ENCODE measurements at regions not wholly inside any gene's neighbourhood (a gene's known extent, or its start where the extent isn't known, plus 50 kb on each side); places are given as distances from the start of the nearest gene placed in this dataset.

DNA sequence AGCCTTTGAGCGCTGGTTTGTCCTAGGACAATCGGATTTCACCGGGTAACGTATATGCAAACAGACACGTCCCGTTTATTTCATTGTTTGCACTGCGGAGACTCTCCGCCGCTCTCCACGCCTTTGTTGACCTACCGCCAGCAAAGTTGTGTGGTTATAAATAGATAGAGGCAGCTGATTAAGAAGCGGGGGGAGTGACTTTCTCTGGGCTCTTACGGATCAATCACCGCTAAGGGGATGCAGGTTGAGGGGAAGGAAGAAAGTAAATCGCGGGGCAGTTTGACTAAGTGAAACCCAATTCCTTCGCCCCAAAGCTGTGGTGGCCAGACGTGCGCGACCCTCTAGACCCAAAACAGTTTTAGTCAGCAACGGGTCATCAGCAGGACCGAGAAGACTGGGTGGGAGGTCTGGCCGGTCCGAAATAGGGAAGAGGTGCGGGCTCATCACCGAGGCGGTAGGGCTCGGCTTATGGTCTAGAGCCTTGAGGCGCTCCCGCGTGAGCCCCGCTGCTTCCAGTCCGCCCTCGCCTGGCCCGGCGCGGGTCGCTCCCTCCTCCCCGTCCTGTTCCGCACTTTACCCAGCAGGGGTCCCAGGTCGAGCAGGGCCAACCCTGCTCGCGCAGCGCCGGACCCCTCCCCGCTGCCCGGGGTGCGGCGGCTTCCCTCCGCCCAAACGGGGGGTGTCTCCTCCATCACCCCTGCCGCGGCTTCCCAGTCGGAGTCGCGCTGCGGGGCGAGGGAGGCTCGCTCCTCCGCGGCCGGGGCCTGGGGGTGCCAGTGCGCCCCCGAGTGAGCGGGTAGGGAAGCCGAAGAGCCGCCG lies 120.8 kb upstream of the RRP15 start:
- H3K4me2 ChIP-seq (ENCODE audit: low read depth, low read length, poor library complexity, severe bottlenecking), result no peak overlapping the region
- no peaks in the 10 kb centered on the region for H4K20me1 ChIP-seq (ENCODE audit: low read depth, low read length)
- H3K4me3 ChIP-seq (ENCODE audit: insufficient read depth, low read length, poor library complexity, severe bottlenecking), result no peak overlapping the region
- H3K27me3 ChIP-seq (ENCODE audit: low read length), result no peaks in the 10 kb centered on the region
- H3K79me2 ChIP-seq (ENCODE audit: insufficient read depth, low read length), result no peaks in the 10 kb centered on the region
- no peaks in the 10 kb centered on the region for H3K9me3 ChIP-seq (ENCODE audit: insufficient read depth, low read length)
- no peak overlapping the region for H3K27ac ChIP-seq (ENCODE audit: low read depth, low read length)
- H3F3A ChIP-seq (ENCODE audit: insufficient read depth), result no peaks in the 10 kb centered on the region
- no peak overlapping the region for H2AFZ ChIP-seq (ENCODE audit: low read depth, low read length, severe bottlenecking)
- no peak overlapping the region for H3K9ac ChIP-seq (ENCODE audit: low read length)
- H3K9me2 ChIP-seq (replicated peaks; ENCODE audit: insufficient read depth, low read length), result no peaks in the 10 kb centered on the region
- TF ChIP-seq CTCF (IDR thresholded peaks at IDR 0.05; ENCODE audit: insufficient read depth, low read length, poor library complexity, severe bottlenecking), result no peak
- no peak for TF ChIP-seq EZH2phosphoT487 (conservative IDR thresholded peaks at IDR 0.05; ENCODE audit: low read length)
- H3K36me3 ChIP-seq (ENCODE audit: low read length), result no peaks in the 10 kb centered on the region

DNA sequence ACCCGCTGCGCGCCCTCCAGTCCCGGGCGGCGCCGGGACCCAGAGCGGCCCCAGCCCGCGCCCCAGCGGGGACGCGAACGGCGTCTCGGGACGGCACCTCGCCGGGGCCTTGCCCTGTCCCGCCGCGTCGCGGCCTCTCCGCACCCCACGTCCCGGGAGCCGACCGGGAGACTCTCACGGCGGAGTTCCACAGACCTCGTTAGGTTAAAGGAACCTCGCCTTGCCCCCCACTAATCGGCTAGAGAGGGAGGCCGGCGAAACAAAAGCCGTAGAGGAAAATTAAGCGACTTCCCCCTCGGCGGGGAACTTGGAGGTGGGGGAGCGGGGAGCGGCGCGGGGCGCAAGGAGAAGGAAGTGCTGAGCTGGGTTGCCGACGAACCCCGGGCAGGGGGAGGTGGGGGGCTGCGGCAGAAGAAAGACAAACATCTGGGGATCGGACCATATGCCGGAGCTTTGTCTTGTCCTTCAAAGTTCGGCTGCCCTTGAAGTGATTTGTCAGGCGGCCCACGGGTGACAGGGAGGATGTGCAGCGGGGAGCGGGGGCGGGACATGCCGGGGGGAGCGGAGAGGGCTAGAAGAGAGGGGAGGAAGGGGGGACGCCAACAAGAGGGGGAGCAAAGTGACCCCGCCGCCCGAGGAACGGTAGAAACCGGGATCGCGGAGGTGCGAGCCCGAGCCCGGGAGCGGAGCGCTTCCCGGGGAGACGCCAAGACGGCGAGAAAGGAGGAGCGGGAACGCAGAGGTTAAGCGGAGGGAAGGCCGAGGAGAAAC lies 120.0 kb upstream of the RRP15 start:
- Histone ChIP-seq H3K27ac (ENCODE audit: low read depth, low read length) (no peak overlapping the region), H2AFZ (ENCODE audit: low read depth, low read length, severe bottlenecking) (no peak overlapping the region), H3K4me3 (ENCODE audit: insufficient read depth, low read length, poor library complexity, severe bottlenecking) (no peak overlapping the region), H3K79me2 (ENCODE audit: insufficient read depth, low read length) (no peaks in the 10 kb centered on the region), H3K9ac (ENCODE audit: low read length) (no peak overlapping the region), H4K20me1 (ENCODE audit: low read depth, low read length) (no peaks in the 10 kb centered on the region), H3K9me2 (replicated peaks; ENCODE audit: insufficient read depth, low read length) (no peaks in the 10 kb centered on the region), H3K36me3 (ENCODE audit: low read length) (no peaks in the 10 kb centered on the region), H3F3A (ENCODE audit: insufficient read depth) (no peaks in the 10 kb centered on the region), H3K4me2 (ENCODE audit: low read depth, low read length, poor library complexity, severe bottlenecking) (no peak overlapping the region), H3K27me3 (ENCODE audit: low read length) (no peaks in the 10 kb centered on the region), H3K9me3 (ENCODE audit: insufficient read depth, low read length) (no peaks in the 10 kb centered on the region)
- TF ChIP-seq CTCF (IDR thresholded peaks at IDR 0.05; ENCODE audit: insufficient read depth, low read length, poor library complexity, severe bottlenecking) (no peak), EZH2phosphoT487 (conservative IDR thresholded peaks at IDR 0.05; ENCODE audit: low read length) (no peak)

GRCh38 chr1:218165701-218166114 lies 119.4 kb upstream of the RRP15 start:
- Histone ChIP-seq H3K9me3 (ENCODE audit: insufficient read depth, low read length) (no peaks in the 10 kb centered on the region), H3K27me3 (ENCODE audit: low read length) (no peaks in the 10 kb centered on the region), H3K79me2 (ENCODE audit: insufficient read depth, low read length) (no peaks in the 10 kb centered on the region), H3K4me3 (ENCODE audit: insufficient read depth, low read length, poor library complexity, severe bottlenecking) (no peak overlapping the region), H3K4me2 (ENCODE audit: low read depth, low read length, poor library complexity, severe bottlenecking) (no peak overlapping the region), H3K9me2 (replicated peaks; ENCODE audit: insufficient read depth, low read length) (no peaks in the 10 kb centered on the region), H3K36me3 (ENCODE audit: low read length) (no peaks in the 10 kb centered on the region), H3K9ac (ENCODE audit: low read length) (no peak overlapping the region), H3F3A (ENCODE audit: insufficient read depth) (no peaks in the 10 kb centered on the region), H4K20me1 (ENCODE audit: low read depth, low read length) (no peaks in the 10 kb centered on the region), H3K27ac (ENCODE audit: low read depth, low read length) (no peak overlapping the region), H2AFZ (ENCODE audit: low read depth, low read length, severe bottlenecking) (no peak overlapping the region)
- TF ChIP-seq EZH2phosphoT487 (conservative IDR thresholded peaks at IDR 0.05; ENCODE audit: low read length), result no peak
- no peak for TF ChIP-seq CTCF (IDR thresholded peaks at IDR 0.05; ENCODE audit: insufficient read depth, low read length, poor library complexity, severe bottlenecking)
